Stomach smooth muscle (tissue), 2 donors: ENCODE measurements at regions not wholly inside any gene's neighbourhood (a gene's known extent, or its start where the extent isn't known, plus 50 kb on each side); places are given as distances from the start of the nearest gene placed in this dataset.

ENCODE experiments used
- H3K27ac ChIP-seq: one replicate; pipeline ENCODE4 v1.7.0; 2013; ENCODE audit warnings: mild to moderate bottlenecking, low read length, inconsistent platforms
- H3K27me3 ChIP-seq, 2 donors: one replicate each; pipeline ENCODE4 v1.7.0; 2013; ENCODE audit warnings: low read length in 2 of 2; ENCODE audit not compliant: insufficient read depth in 2 of 2, control insufficient read depth in 1 of 2
- H3K36me3 ChIP-seq, 2 donors: one replicate each; pipeline ENCODE4 v1.7.0; 2013; ENCODE audit warnings: low read length in 2 of 2; ENCODE audit not compliant: control insufficient read depth in 2 of 2, insufficient read depth in 2 of 2
- H3K4me1 ChIP-seq: one replicate; pipeline ENCODE4 v1.7.0; 2013; ENCODE audit warnings: low read length; ENCODE audit not compliant: control insufficient read depth, insufficient read depth
- H3K4me3 ChIP-seq, 2 donors: one replicate each; pipeline ENCODE4 v1.7.0; 2013; ENCODE audit warnings: low read length in 2 of 2
- H3K9ac ChIP-seq, 2 donors: one replicate each; pipeline ENCODE4 v1.7.0; 2013; ENCODE audit warnings: low read length in 2 of 2, mild to moderate bottlenecking in 1 of 2
- H3K9me3 ChIP-seq, 2 donors: one replicate each; pipeline ENCODE4 v1.7.0; 2013; ENCODE audit warnings: low read length in 2 of 2; ENCODE audit not compliant: control insufficient read depth in 2 of 2
- donor health status: healthy.
- donor health status: Pancreatic carcinoma.

- no peaks in the 10 kb centered on the region for H3K36me3 ChIP-seq
- H3K9ac ChIP-seq: no peak overlapping the region
- no peaks in the 10 kb centered on the region for H3K27me3 ChIP-seq
- H3K27ac ChIP-seq: no peak overlapping the region
- H3K9me3 ChIP-seq: no peaks in the 10 kb centered on the region
- no peak overlapping the region for H3K4me3 ChIP-seq
- no peaks in the 10 kb centered on the region for H3K4me1 ChIP-seq
Observed at GRCh38 chr16:79825002-79825401, 224.5 kb upstream of the MAF start.

GRCh38 chr16:79823639-79824038 is 223.1 kb upstream of the MAF start:
- Histone ChIP-seq H3K4me3 (no peak overlapping the region), H3K36me3 (no peaks in the 10 kb centered on the region), H3K27ac (no peak overlapping the region), H3K27me3 (no peaks in the 10 kb centered on the region), H3K9me3 (no peaks in the 10 kb centered on the region), H3K9ac (no peak overlapping the region), H3K4me1 (no peaks in the 10 kb centered on the region)

- Histone ChIP-seq H3K36me3 (no peaks in the 10 kb centered on the region), H3K4me3 (no peak overlapping the region), H3K9me3 (no peaks in the 10 kb centered on the region), H3K4me1 (no peaks in the 10 kb centered on the region), H3K27me3 (no peaks in the 10 kb centered on the region), H3K27ac (no peak overlapping the region), H3K9ac (no peak overlapping the region)
Observed at GRCh38 chr16:79821911-79822310, 221.4 kb upstream of the MAF start.

GRCh38 chr16:79816081-79816497 is 215.6 kb upstream of the MAF start:
- Histone ChIP-seq H3K4me1 (no peaks in the 10 kb centered on the region), H3K27ac (no peak overlapping the region), H3K9me3 (no peaks in the 10 kb centered on the region)

GRCh38 chr16:79815049-79815448 is 214.5 kb upstream of the MAF start:
- no peak overlapping the region for H3K27ac ChIP-seq
- H3K9ac ChIP-seq: no peak overlapping the region
- H3K36me3 ChIP-seq: no peaks in the 10 kb centered on the region
- H3K4me3 ChIP-seq: no peak overlapping the region
- no peaks in the 10 kb centered on the region for H3K4me1 ChIP-seq
- no peaks in the 10 kb centered on the region for H3K9me3 ChIP-seq
- no peaks in the 10 kb centered on the region for H3K27me3 ChIP-seq

More at GRCh38 chr16:79816081-79816497, 215.6 kb upstream of the MAF start:
- Histone ChIP-seq H3K36me3 (no peaks in the 10 kb centered on the region), H3K9ac (no peak overlapping the region), H3K27me3 (no peaks in the 10 kb centered on the region), H3K4me3 (no peak overlapping the region)

DNA sequence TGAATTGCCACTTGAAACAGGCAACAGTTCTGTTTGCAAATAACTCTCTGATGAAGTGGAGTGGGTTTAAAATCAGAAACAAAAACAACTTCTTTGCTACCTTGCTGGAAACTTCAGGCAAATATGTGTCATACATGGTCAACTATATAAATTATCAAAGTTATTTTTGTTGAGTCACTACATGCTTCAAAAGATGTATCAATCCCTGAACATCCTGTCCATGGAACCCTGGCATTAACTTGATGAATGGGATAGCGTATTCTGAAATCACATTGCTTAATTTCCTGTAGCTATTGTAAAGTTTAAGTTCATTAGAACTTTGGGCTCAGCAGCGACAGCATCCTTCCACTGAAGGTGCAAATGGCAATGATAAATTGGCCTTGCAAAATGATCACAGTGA is 213.6 kb upstream of the MAF start:
- Histone ChIP-seq H3K9ac (no peak overlapping the region), H3K9me3 (no peaks in the 10 kb centered on the region), H3K4me3 (no peak overlapping the region), H3K27ac (no peak overlapping the region), H3K36me3 (no peaks in the 10 kb centered on the region), H3K4me1 (no peaks in the 10 kb centered on the region), H3K27me3 (no peaks in the 10 kb centered on the region)

DNA sequence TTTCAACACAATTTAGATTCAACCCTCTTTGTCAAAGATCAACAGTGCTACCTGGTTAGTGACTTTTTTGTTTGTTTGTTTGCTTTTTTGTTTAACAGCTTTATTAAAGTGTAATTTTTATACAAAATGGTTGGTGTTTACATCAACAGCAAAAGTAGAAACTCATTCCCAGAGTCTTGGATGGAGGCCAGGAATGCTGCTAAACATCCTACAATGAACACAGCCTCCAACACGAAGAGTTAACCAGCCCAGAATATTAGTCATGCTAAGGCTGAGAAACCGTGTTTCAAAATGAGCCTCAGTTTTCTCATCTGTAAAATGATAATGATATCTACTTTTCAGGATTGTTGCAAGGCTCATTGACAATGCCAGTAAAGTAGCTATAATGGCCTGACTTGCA is 211.0 kb upstream of the MAF start:
- H3K27me3 ChIP-seq: no peaks in the 10 kb centered on the region
- no peaks in the 10 kb centered on the region for H3K4me1 ChIP-seq
- no peak overlapping the region for H3K9ac ChIP-seq
- no peak overlapping the region for H3K27ac ChIP-seq
- no peak overlapping the region for H3K4me3 ChIP-seq
- no peaks in the 10 kb centered on the region for H3K36me3 ChIP-seq
- H3K9me3 ChIP-seq: no peaks in the 10 kb centered on the region

DNA sequence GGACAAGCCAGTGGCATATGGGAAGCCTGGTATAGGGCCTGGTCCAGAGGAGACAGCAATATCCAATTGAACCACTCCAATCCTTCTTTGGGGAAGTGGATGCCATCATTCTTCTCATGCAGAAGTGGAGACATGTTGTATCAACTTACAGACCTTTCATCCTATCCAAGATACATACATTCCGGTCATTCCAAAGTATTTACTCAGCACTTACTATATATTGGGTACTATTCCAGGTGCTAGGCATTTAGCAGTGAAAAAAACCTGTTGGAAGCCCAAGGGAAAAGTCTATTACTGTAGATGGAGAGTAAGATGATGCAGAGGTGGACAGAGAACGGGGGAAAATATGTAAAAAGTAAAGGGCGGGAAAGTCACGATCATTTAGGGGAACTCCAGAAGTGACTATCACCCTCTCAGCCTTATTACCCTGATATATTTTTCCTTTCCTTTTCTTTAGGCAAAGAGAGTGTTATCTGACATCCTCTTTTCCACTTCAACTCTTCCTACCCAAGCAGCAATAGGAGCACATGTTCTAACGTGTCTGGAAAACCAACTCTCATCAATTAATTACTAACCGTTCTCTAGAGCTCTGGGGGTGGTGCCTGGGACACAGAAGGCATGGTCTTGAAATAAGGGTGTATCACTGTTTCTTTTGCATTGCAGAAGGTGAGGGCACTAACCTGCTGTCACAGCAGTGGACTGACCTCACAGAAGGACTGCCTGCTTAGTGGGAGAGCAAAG is 210.1 kb upstream of the MAF start:
- H3K9ac ChIP-seq: no peak overlapping the region
- no peaks in the 10 kb centered on the region for H3K27me3 ChIP-seq
- H3K4me1 ChIP-seq: no peaks in the 10 kb centered on the region
- no peak overlapping the region for H3K27ac ChIP-seq
- H3K4me3 ChIP-seq: no peak overlapping the region
- H3K9me3 ChIP-seq: no peaks in the 10 kb centered on the region
- no peaks in the 10 kb centered on the region for H3K36me3 ChIP-seq

DNA sequence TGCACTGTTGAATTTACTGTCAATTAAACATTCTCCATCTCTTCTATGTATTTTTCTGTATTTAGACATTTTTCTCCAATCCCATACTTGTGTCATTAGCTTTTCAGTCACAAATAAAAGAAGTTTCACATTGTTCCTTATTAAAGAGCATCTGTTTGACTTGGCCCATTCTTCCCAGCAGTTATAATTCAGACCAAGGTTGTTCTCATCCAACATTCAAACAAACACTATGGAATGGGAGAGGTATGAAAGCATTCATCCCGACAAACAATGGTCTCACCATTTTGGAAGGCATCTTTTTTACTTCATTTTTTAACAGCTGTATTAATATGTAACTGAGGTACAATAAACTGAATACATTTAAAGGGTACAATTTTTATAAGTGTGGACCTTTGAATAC is 208.8 kb upstream of the MAF start:
- Histone ChIP-seq H3K9ac (no peak overlapping the region), H3K9me3 (no peaks in the 10 kb centered on the region), H3K4me3 (no peak overlapping the region), H3K27me3 (no peaks in the 10 kb centered on the region), H3K27ac (no peak overlapping the region), H3K36me3 (no peaks in the 10 kb centered on the region), H3K4me1 (no peaks in the 10 kb centered on the region)

DNA sequence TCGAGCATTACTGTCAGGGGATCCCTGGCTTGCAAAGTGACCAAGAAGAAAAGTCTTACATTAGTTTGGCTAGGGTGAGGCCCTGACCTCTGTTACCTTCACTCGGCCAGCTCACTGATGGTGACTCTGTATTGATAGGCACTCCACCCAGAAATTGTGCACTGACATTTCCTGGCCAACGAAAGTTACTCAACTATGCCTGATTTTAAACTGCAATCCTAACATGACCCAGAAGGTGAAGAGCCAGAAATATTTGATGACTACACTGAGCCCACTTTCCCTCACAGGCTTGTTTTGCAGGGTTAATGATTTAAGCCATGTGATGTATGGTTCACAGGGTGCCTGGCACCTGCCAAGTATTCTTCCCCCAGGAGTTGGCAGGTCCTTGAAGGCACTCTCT is 208.2 kb upstream of the MAF start:
- Histone ChIP-seq H3K27ac (no peak overlapping the region), H3K36me3 (no peaks in the 10 kb centered on the region)

DNA sequence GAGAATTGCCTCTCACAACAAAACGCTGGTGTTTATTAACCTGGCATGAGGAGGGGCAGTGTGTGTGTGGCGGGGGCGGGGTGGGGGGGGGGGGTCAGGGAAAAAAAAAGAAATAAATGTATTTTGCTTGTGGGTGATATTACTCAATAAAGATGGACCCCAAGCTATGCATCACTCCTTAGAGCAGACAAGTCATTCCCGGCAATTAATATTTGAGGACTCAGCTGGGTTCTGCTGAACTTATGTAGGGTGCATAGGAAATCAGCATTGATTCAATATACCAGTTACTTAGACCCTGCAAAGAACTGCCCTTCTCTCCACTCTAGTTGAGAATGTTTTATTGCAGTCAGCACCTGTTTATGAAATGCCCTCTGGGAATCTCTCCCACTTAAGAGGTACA is 206.2 kb upstream of the MAF start:
- Histone ChIP-seq H3K9me3 (no peaks in the 10 kb centered on the region), H3K4me1 (no peaks in the 10 kb centered on the region), H3K27ac (no peak overlapping the region), H3K9ac (no peak overlapping the region), H3K27me3 (no peaks in the 10 kb centered on the region), H3K36me3 (no peaks in the 10 kb centered on the region), H3K4me3 (no peak overlapping the region)

More for the DNA sequence above, 208.2 kb upstream of the MAF start:
- Histone ChIP-seq H3K27me3 (no peaks in the 10 kb centered on the region), H3K4me3 (no peak overlapping the region), H3K9me3 (no peaks in the 10 kb centered on the region), H3K4me1 (no peaks in the 10 kb centered on the region), H3K9ac (no peak overlapping the region)
